GM11168 (cell line): ENCODE measurements at regions not wholly inside any gene's neighbourhood (a gene's known extent, or its start where the extent isn't known, plus 50 kb on each side); places are given as distances from the start of the nearest gene placed in this dataset.

Experiments
- in situ Hi-C: fragments of 300-500 bp; cut with MboI; formaldehyde crosslinking; loops from one replicate; pipeline ENCODE4 v1.12.0; 2022; ENCODE audit warnings: low sequenced_read_pairs; ENCODE audit not compliant: unreplicated experiment

DNA sequence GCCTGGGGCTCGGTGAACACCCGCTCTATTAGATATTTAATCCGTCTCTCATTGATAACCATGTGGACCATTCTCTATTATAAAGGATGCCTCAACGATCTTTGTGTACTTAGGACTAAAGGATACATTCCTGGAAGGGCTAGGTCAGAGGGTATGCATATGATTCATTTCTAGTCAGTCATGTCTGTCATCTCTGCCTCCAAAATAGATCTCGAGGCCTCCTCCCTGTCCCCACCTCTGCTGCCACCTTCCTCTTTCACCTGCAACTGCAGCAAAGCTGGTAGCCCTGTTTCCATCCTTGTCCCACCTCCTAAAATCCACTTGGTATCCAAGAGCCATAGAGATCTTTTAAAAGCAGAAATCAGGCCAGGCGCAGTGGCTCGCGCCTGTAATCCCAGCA, 121.5 kb downstream of the KATNIP start:
- in situ Hi-C loops: no loop called here

DNA sequence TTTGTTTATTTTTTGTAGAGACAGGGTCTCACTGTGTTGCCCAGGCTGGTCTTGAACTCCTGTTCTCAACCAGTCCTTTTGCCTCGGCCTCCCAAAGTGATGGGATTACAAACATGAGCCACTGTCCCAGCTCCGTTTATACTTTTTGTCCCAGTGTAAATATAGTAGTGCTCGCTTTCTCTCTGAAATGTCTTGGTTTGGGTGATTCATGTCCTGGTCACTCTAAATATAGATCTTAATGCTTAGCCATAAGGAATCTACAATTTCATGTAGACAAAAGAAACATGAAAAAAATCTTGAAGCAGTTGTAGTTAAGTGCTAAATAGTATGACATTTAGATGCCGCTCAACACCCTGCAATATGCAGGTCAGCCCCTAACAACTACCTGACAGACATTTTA, 126.9 kb downstream of the KATNIP start:
- in situ Hi-C loops: no loop called here

- in situ Hi-C loops: no loop called here
Measured at GRCh38 chr16:27677263-27677662, 127.3 kb downstream of the KATNIP start.

DNA sequence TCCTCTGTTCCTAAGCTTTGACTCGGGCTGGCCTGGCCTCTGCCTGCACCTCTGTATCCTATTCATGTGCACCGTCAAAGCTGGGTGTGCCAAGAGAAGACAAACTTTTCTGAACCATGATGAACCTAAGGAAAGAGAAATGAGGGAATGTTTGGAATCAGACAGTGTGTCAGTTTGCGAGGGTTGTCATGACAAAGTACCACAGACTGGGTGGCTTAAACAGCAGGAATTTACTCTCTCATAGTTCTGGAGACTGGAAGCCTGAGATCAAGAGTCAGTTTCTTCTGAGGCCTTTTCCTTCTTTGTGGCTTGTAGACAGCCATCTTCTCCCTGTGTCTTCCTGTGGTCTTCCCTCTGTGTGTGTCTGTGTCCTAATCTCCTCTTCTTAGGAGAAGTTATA, 129.0 kb downstream of the KATNIP start:
- in situ Hi-C loops: no loop called here

- in situ Hi-C loops: no loop called here
Measured at GRCh38 chr16:27679899-27680298, 130.0 kb downstream of the KATNIP start.

- in situ Hi-C loops: no loop called here
Measured at GRCh38 chr16:27681681-27682080, 131.7 kb downstream of the KATNIP start.

DNA sequence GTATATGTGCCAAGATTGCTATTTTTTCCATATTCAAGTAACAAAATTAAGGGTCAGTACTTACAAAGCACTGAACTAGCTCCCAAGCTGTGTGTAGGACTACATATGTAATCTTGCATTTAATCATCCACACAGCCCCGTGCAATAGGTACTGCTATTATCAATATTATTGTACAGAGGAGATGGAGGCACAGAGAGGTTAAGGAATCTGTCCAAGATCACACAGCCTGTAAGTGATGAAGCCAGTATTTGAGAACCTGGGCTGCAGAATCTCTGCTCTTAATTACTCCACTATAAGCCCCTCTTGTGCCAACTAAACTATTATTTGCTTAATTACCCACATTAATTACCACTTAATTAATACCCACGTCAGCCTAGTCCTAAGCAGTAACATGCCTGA, 134.1 kb downstream of the KATNIP start:
- in situ Hi-C loops: no loop called here

- in situ Hi-C loops: no loop called here
Measured at GRCh38 chr16:27685807-27686206, 135.9 kb downstream of the KATNIP start.

GRCh38 chr16:27686926-27687325, 137.0 kb downstream of the KATNIP start:
- in situ Hi-C loops: no loop called here

DNA sequence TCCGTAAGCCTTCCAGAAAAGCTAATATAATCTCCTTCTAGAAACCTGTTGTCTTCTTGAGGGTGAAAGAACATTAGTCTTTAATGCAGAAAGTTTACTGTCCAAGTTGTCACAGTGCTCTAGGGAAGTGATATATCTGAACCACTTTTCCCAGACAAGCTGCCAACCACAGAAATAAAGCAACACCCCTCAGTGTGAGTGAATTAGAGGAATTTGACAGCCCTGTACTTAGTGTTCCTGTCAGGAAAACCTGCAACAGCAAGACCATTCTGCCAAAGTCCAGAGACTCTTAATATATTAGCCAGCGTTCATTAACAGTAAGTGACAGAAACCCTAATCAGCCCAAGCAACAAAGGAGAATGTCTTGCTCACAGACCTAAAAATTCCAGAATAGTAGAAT, 137.7 kb downstream of the KATNIP start:
- in situ Hi-C loops: no loop called here

- in situ Hi-C loops: no loop called here
Measured at GRCh38 chr16:27689711-27690110, 139.8 kb downstream of the KATNIP start.

GRCh38 chr16:27690608-27691007, 140.7 kb downstream of the KATNIP start:
- in situ Hi-C loops: no loop called here

DNA sequence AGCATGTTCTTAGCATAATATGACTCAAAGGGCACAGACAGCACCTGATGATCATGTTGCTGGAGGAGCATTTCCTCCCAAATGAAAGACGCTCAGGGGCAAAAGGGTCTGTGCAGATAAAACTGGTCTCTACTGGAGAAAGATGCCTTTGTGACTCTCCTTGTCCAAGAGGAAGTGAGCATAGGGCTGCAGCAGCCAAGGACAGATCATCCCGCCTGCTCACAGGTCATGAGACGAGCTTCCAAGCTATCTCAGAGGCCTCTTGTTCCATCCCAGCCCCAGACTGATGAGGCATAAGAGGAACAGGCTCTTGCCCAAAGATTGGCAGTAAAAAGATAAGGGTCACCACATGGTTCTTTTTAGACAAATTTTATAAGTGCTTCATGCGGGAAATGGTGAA, 141.8 kb downstream of the KATNIP start:
- in situ Hi-C loops: no loop called here

DNA sequence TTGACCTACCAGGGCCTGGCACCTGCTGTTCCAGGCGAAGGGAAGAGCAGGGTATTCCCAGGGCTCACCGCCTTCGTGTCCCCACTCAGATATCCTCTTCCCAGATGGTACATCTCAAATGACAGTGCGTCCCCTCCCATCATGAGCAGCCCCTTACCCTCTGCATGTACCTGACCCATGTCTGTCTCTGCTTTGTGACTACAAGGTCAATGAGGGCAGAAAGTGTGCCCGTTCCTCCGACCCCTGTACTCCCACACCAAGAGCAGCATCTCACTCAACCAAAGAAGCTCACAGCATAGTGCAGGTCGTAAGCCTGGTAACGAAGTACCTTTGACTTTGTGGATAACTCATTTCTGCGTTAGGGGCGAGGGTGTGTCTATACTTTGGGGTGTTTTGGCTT, 142.6 kb downstream of the KATNIP start:
- in situ Hi-C loops: no loop called here

GRCh38 chr16:27695161-27695560, 145.2 kb downstream of the KATNIP start:
- in situ Hi-C loops: no loop called here

DNA sequence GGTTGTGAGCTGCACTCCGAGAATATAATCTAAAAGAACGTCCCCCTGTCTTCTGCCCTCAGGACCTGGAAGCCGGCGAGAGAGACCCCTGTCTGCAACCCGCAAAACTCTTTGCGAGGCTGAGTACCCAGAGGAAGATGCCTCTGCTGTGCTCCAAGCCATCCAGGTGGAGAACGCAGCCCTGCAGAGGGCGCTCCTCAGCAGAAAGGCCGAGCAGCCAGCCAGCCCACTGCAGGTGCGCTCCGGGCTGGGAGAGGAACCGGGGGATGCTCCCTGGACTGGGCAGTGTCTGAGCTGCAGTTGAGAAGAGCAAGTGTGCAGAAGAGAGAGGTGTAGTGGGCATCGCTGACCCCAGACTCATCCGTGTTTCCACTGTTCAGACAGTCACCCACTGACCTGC, 148.3 kb downstream of the KATNIP start:
- in situ Hi-C loops: no loop called here

GRCh38 chr16:27698746-27699145, 148.8 kb downstream of the KATNIP start:
- in situ Hi-C loops: no loop called here

DNA sequence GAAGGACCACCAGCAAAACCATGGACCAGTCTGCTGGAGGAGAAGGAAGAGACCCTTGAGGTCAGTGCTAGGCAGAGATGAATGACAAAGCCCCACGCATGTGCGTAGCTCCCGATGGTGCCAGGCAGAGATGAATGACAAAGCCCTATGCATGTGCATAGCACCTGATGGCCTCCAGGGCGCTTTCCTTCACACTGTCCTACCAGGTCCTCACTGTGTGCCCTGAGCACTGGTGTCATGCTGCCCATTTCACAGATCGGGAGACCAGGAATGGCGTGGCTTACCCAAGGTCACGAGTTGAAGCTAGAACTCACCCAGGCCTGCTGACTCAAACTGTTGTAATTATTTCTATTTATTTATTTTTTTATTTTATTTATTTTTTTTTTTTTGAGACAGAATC, 149.6 kb downstream of the KATNIP start:
- in situ Hi-C loops: no loop called here

- in situ Hi-C loops: no loop called here
Measured at GRCh38 chr16:27700304-27700995, 150.5 kb downstream of the KATNIP start.

- in situ Hi-C loops: no loop called here
Measured at GRCh38 chr16:27701381-27701780, 151.4 kb downstream of the KATNIP start.

GRCh38 chr16:27703121-27703520, 153.2 kb downstream of the KATNIP start:
- in situ Hi-C loops: no loop called here

DNA sequence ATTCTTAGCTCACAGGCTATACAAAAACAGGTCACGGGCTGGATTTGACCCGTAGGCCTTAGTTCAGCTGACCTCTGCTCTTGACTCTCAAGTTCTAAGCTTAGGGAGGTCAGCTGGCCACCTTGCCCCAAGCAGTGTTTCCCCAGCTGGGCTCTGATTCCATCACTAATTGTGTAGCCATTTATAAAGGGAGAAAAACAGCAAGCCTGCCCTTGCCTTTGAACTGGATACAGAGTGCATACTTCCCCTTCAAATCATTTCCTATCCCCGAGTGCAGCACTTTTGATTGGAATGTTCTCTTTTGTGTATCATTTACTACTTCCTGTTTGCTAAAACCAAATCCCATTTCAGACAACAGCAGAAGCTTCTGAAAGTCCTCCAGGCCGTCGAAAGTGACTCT, 153.6 kb downstream of the KATNIP start:
- in situ Hi-C loops: no loop called here

GRCh38 chr16:27704252-27704651, 154.3 kb downstream of the KATNIP start:
- in situ Hi-C loops: no loop called here
